SW 1271 (cell line): ENCODE measurements at regions not wholly inside any gene's neighbourhood (a gene's known extent, or its start where the extent isn't known, plus 50 kb on each side); places are given as distances from the start of the nearest gene placed in this dataset.

Source experiments
- DNase-seq, 2 experiments: peaks; one replicate each; lab custom pipeline; 2025; lab: John Stamatoyannopoulos, UW

DNA sequence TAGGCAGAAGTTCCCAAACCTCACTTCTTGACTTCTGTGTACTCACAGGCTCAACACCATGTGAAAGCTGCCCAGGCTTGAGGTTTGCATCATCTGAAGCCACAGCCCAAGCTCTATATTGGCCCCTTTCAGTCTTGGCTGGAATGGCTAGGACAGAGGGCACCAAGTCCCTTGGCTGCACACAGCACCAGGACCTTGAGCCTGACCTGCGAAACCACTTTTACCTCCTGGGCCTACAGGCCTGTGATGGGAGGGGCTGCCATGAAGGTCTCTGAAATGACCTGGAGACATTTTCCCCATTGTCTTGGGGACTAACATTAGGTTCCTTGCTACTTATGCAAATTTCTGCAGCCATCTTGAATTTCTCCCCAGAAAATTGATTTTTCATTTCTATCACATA is 288.3 kb upstream of the ZC3H12C start:
- no peak for DNase-seq

- no peak for DNase-seq
Measured at GRCh38 chr11:109806205-109806604, 287.0 kb upstream of the ZC3H12C start.

GRCh38 chr11:109808569-109808968 is 284.6 kb upstream of the ZC3H12C start:
- DNase-seq: no peak

DNA sequence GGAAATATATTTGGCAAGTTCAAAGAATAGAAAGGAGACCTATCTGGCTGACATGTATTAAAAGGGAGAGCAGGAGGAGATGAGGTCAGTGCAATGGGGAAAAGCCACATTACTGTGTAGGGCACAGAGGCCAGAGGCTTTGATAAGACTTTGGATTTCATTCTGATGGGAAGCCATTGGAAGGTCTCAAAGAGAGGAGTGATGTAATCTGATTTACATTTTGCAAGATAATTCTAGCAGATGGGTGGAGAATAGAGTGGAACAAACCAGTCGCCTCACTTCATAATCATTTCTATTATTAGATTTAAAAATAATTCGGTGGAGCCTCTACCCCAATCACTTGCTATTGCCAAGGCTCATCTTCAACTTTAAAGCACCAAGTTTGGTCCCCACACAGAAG is 278.4 kb upstream of the ZC3H12C start:
- no peak for DNase-seq

DNA sequence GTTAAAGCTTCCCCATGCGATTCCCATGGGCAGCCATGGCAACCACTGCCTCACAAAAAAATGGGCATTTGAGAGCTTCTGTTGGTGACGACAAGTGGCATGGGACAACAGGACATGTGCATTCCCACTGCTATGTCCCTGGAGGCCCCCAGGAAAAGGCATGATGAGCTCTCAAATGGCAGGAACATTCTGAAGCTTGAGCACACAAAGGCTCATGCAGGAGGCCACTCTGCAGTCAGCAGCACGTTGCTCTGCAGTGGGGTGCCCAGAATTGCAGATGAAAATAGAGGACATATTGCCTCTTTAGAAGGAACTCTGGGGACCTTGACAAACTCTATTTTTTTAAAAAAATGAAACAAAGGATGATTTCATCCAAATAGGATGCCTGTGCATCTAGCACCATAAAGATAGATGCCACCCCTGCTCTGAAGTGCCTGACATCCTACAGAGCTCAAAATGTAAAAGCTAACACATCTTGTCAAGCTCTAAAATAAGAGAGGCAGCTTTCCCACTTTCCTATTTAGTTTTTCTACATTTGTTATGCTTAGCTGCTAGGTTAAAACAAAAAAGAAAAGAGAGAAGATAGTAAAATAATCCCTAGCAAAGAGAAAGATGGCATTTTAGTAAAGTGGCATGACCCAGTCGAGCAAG is 277.6 kb upstream of the ZC3H12C start:
- DNase-seq: no peak

DNA sequence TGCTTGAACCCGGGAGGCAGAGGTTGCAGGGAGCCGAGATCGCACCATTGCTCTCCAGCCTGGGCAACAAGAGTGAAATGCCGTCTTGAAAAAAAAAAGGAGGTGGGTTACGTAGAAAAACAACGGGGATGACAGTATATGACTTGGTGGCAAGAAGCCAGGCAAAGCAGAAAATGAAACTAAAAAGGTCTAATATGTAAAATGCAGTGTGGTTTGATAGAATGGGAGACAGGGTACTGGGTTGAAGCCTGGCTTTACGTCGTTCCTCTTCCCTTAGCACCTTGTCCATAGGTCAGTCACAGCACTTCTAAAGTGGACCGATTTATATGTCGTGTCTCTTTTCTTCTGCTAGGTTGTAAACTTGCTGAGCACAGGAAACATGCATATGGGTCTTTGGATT is 274.9 kb upstream of the ZC3H12C start:
- no peak for DNase-seq

GRCh38 chr11:109819410-109819809 is 273.8 kb upstream of the ZC3H12C start:
- DNase-seq: no peak

DNA sequence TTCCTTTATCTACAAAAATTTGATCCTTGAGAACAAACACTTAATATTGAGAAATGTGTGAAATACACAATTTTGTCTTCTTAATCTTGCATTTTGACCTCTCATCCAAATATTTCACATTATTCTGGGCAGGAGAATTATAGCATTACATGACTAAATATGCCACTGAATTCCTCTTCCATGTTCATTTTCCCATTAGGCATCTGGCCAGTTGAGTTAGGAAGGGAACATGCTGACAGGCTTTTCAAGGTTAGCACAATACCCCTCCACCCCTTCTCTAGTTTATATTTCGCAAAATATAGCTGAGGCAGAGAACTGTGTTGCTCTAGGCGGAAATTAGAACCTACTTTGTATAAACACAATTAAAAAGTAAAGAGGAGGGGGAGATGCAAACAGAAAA is 271.7 kb upstream of the ZC3H12C start:
- no peak for DNase-seq

- no peak for DNase-seq
Measured at GRCh38 chr11:109822436-109823102, 270.6 kb upstream of the ZC3H12C start.

GRCh38 chr11:109828387-109828786 is 264.8 kb upstream of the ZC3H12C start:
- no peak for DNase-seq

DNA sequence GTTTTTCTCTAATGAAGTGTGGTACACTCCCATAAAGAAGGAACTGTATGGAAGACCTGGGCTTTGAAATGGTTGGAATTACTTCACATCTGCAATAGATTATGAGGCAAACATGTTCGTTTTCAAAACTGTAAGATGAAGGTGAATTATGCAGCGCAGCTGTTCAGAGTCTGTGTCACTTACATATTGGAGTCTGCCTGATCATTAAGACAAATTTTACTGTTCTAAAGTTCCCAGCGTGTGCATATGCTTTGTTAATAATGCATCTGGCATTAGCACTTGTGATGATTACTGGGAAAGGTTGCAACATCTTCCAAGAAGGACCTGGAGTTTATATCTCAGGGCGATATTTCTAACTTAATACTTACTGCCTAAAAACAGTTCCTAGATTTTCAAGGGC is 255.2 kb upstream of the ZC3H12C start:
- DNase-seq: no peak

- DNase-seq: no peak
Measured at GRCh38 chr11:109845437-109845836, 247.8 kb upstream of the ZC3H12C start.

DNA sequence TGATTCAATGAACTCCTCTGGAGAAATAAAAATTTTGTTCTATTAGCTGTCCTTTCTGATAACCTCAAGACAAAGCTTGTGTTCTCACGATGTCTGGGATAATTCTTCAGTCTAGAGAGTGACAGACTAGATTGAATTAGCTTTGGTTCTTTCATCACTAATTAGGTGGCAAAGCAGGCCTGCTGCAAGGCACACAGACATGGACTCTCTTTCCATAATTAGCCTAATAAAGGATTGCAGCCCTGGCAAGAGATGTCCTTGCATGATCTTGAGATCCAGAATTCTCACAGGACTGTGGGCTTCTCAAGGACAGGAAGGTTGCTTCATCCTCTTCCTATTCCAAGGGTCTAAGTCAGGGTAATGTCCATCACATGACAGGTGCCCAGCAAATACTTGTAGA is 245.6 kb upstream of the ZC3H12C start:
- no peak for DNase-seq

GRCh38 chr11:109849051-109849450 is 244.1 kb upstream of the ZC3H12C start:
- DNase-seq: no peak

- DNase-seq: no peak
Measured at GRCh38 chr11:109849946-109850345, 243.2 kb upstream of the ZC3H12C start.

GRCh38 chr11:109851780-109852390 is 241.3 kb upstream of the ZC3H12C start:
- no peak for DNase-seq

- peak in 1 of 2 experiments; percentile 79 for DNase-seq
Measured at GRCh38 chr11:109853156-109853776, 239.9 kb upstream of the ZC3H12C start.

- DNase-seq: no peak
Measured at GRCh38 chr11:109854731-109855130, 238.5 kb upstream of the ZC3H12C start.

GRCh38 chr11:109856928-109857327 is 236.3 kb upstream of the ZC3H12C start:
- no peak for DNase-seq

GRCh38 chr11:109857637-109858036 is 235.6 kb upstream of the ZC3H12C start:
- no peak for DNase-seq

- DNase-seq: no peak
Measured at GRCh38 chr11:109858152-109858551, 235.0 kb upstream of the ZC3H12C start.

GRCh38 chr11:109859045-109859724 is 234.0 kb upstream of the ZC3H12C start:
- DNase-seq: no peak
